TTC549 (cell line): ENCODE measurements at regions not wholly inside any gene's neighbourhood (a gene's known extent, or its start where the extent isn't known, plus 50 kb on each side); places are given as distances from the start of the nearest gene placed in this dataset.

ENCODE experiments used
- FAIRE-seq: peaks from 2 replicates; lab custom pipeline; 2012; peaks lifted over from hg19 to GRCh38; lab: Jason Lieb, UNC

- FAIRE-seq: no peak
Observed at GRCh38 chr13:63163903-63164302, 1748.3 kb upstream of the PCDH20 start.

GRCh38 chr13:63161219-63161618 lies 1745.6 kb upstream of the PCDH20 start:
- no peak for FAIRE-seq

GRCh38 chr13:63156816-63157215 lies 1741.2 kb upstream of the PCDH20 start:
- no peak for FAIRE-seq

- FAIRE-seq: no peak
Observed at GRCh38 chr13:63149375-63149774, 1733.7 kb upstream of the PCDH20 start.

GRCh38 chr13:63139277-63139676 lies 1723.6 kb upstream of the PCDH20 start:
- no peak for FAIRE-seq

GRCh38 chr13:63129995-63130394 lies 1714.3 kb upstream of the PCDH20 start:
- FAIRE-seq: no peak

GRCh38 chr13:63128716-63129115 lies 1713.1 kb upstream of the PCDH20 start:
- no peak for FAIRE-seq

- peak; percentile 82 for FAIRE-seq
Observed at GRCh38 chr13:63124863-63125262, 1709.2 kb upstream of the PCDH20 start.

GRCh38 chr13:63120883-63121282 lies 1705.2 kb upstream of the PCDH20 start:
- no peak for FAIRE-seq

- no peak for FAIRE-seq
Observed at GRCh38 chr13:63117710-63118109, 1702.1 kb upstream of the PCDH20 start.

GRCh38 chr13:63112799-63113395 lies 1697.2 kb upstream of the PCDH20 start:
- no peak for FAIRE-seq

GRCh38 chr13:63110466-63110865 lies 1694.8 kb upstream of the PCDH20 start:
- no peak for FAIRE-seq

- no peak for FAIRE-seq
Observed at GRCh38 chr13:63107179-63107943, 1691.7 kb upstream of the PCDH20 start.

GRCh38 chr13:63094717-63095116 lies 1679.1 kb upstream of the PCDH20 start:
- no peak for FAIRE-seq

GRCh38 chr13:63093907-63094469 lies 1678.3 kb upstream of the PCDH20 start:
- FAIRE-seq: no peak

GRCh38 chr13:63092456-63092855 lies 1676.8 kb upstream of the PCDH20 start:
- FAIRE-seq: no peak

- FAIRE-seq: no peak
Observed at GRCh38 chr13:63090524-63090923, 1674.9 kb upstream of the PCDH20 start.

- no peak for FAIRE-seq
Observed at GRCh38 chr13:63088226-63088625, 1672.6 kb upstream of the PCDH20 start.

- no peak for FAIRE-seq
Observed at GRCh38 chr13:63086286-63086685, 1670.6 kb upstream of the PCDH20 start.

- no peak for FAIRE-seq
Observed at GRCh38 chr13:63085851-63086250, 1670.2 kb upstream of the PCDH20 start.

GRCh38 chr13:63081400-63082014 lies 1665.9 kb upstream of the PCDH20 start:
- no peak for FAIRE-seq

GRCh38 chr13:63075126-63075525 lies 1659.5 kb upstream of the PCDH20 start:
- FAIRE-seq: no peak

GRCh38 chr13:63050287-63050686 lies 1634.6 kb upstream of the PCDH20 start:
- peak; percentile 74 for FAIRE-seq
